CD14-positive monocyte (primary cell): ENCODE measurements at regions not wholly inside any gene's neighbourhood (a gene's known extent, or its start where the extent isn't known, plus 50 kb on each side); places are given as distances from the start of the nearest gene placed in this dataset.
A peak's percentile ranks its signal among the peaks of the same experiment; 100 is the strongest.

ENCODE experiments used
- DNase-seq, 3 donors: peaks; one replicate each; pipeline ENCODE4 v3.0.0-alpha.2; 2011 to 2022
- H2AFZ ChIP-seq: 2 replicates; pipeline ENCODE4 v1.6.0; 2012; ENCODE audit warnings: mild to moderate bottlenecking, low read depth, low read length, inconsistent platforms; ENCODE audit not compliant: insufficient read depth, poor library complexity, severe bottlenecking
- H3K27ac ChIP-seq, 2 donors: 1 replicate in 1 of 2; 2 replicates in 1 of 2; pipeline ENCODE4 v1.5.1; 2012 to 2013; ENCODE audit warnings: low read length in 2 of 2, control low read depth in 1 of 2, inconsistent platforms in 1 of 2, low read depth in 1 of 2, mild to moderate bottlenecking in 1 of 2
- H3K27me3 ChIP-seq, 2 donors: one replicate each; pipeline versions ENCODE4 v1.6.0 to v1.6.1; 2011 to 2013; ENCODE audit warnings: low read length in 2 of 2; ENCODE audit not compliant: control insufficient read depth in 2 of 2, insufficient read depth in 2 of 2
- H3K36me3 ChIP-seq, 2 donors: replicated peaks in 1 of 2; 1 replicate in 1 of 2; 2 replicates in 1 of 2; pipeline versions ENCODE4 v1.5.1 to v1.6.1; 2012 to 2013; ENCODE audit warnings: low read length in 2 of 2, control low read depth in 1 of 2, inconsistent platforms in 1 of 2, mild to moderate bottlenecking in 1 of 2; ENCODE audit not compliant: insufficient read depth in 2 of 2, control insufficient read depth in 1 of 2
- H3K4me1 ChIP-seq, 2 donors: 1 replicate in 1 of 2; 2 replicates in 1 of 2; pipeline versions ENCODE4 v1.5.1 to v1.6.1; 2012 to 2013; ENCODE audit warnings: low read length in 2 of 2, control low read depth in 1 of 2, inconsistent platforms in 1 of 2, mild to moderate bottlenecking in 1 of 2, moderate library complexity in 1 of 2; ENCODE audit not compliant: insufficient read depth in 2 of 2, control insufficient read depth in 1 of 2
- H3K4me2 ChIP-seq: replicated peaks from 2 replicates; pipeline ENCODE3; 2012; ENCODE audit warnings: low read length, moderate library complexity, mild to moderate bottlenecking; ENCODE audit not compliant: poor library complexity, severe bottlenecking; ENCODE audit errors: extremely low read depth
- H3K4me3 ChIP-seq, 3 experiments: fragments of 200-600 bp in 1 of 3; sonication (generic) in 1 of 3; replicated peaks in 1 of 3; 1 replicate in 2 of 3; 2 replicates in 1 of 3; pipeline ENCODE4 v1.5.1; 2011 to 2013; ENCODE audit warnings: low read length in 3 of 3, mild to moderate bottlenecking in 3 of 3, control low read depth in 2 of 3, low read depth in 2 of 3, inconsistent platforms in 1 of 3, moderate library complexity in 1 of 3
- H3K79me2 ChIP-seq: 2 replicates; pipeline ENCODE4 v1.6.0; 2012; ENCODE audit warnings: mild to moderate bottlenecking, control low read depth, inconsistent platforms, low read length, moderate library complexity; ENCODE audit not compliant: insufficient read depth
- H3K9ac ChIP-seq: 2 replicates; pipeline ENCODE4 v1.6.0; 2017; ENCODE audit warnings: low read length, mild to moderate bottlenecking; ENCODE audit not compliant: insufficient read depth, poor library complexity, severe bottlenecking
- H3K9me3 ChIP-seq, 2 donors: replicated peaks in 1 of 2; 1 replicate in 1 of 2; 2 replicates in 1 of 2; pipeline versions ENCODE4 v1.5.1 to v1.6.1; 2012 to 2013; ENCODE audit warnings: low read length in 2 of 2, control low read depth in 1 of 2; ENCODE audit not compliant: control insufficient read depth in 1 of 2, insufficient read depth in 1 of 2
- H4K20me1 ChIP-seq: 2 replicates; pipeline ENCODE4 v1.6.0; 2012; ENCODE audit warnings: mild to moderate bottlenecking, low read length, control low read depth, moderate library complexity; ENCODE audit not compliant: insufficient read depth
- H3K27ac Mint-ChIP-seq, 7 donors: one replicate each; pipeline ENCODE4 v1.8.0; 2020; ENCODE audit warnings: mild to moderate bottlenecking in 7 of 7, mixed read lengths in 7 of 7, moderate library complexity in 6 of 7, inconsistent platforms in 2 of 7
- H3K27me3 Mint-ChIP-seq, 3 donors: one replicate each; pipeline ENCODE4 v1.8.0; 2021 to 2022; ENCODE audit warnings: low read depth in 3 of 3, mild to moderate bottlenecking in 3 of 3, mixed read lengths in 3 of 3, moderate library complexity in 3 of 3, inconsistent platforms in 1 of 3
- H3K36me3 Mint-ChIP-seq, 2 donors: one replicate each; pipeline ENCODE4 v1.8.0; 2020; ENCODE audit warnings: mixed read lengths in 2 of 2, inconsistent platforms in 1 of 2, mild to moderate bottlenecking in 1 of 2
- H3K4me1 Mint-ChIP-seq: one replicate; pipeline ENCODE4 v1.8.0; 2020; ENCODE audit warnings: mild to moderate bottlenecking, mixed read lengths
- H3K4me3 Mint-ChIP-seq, 2 donors: one replicate each; pipeline ENCODE4 v1.8.0; 2020; ENCODE audit warnings: mild to moderate bottlenecking in 2 of 2, mixed read lengths in 2 of 2, moderate library complexity in 1 of 2
- H3K9me3 Mint-ChIP-seq, 7 donors: one replicate each; pipeline ENCODE4 v1.8.0; 2020 to 2022; ENCODE audit warnings: mixed read lengths in 7 of 7, mild to moderate bottlenecking in 6 of 7, moderate library complexity in 6 of 7, inconsistent platforms in 2 of 7
- WGBS: methylation state at CpG from one replicate; pipeline ENCODE4 v1.1.5; 2013; ENCODE audit warnings: missing lambda C conversion rate; ENCODE audit not compliant: insufficient coverage; 5-methylcytosine and 5-hydroxymethylcytosine counted together
- intact Hi-C, 2 donors: fragments of 100-400 bp; cut with micrococcal nuclease; formaldehyde crosslinking; loops; one replicate each; pipeline versions ENCODE4 v1.15.0 to v1.15.1; 2023
- TF ChIP-seq, protein P1 (sequence below): fragments of 200-600 bp; IDR thresholded peaks from one replicate; pipeline ENCODE4 v1.8.0; 2022; ENCODE audit warnings: antibody characterized with exemption, mild to moderate bottlenecking

DNA sequence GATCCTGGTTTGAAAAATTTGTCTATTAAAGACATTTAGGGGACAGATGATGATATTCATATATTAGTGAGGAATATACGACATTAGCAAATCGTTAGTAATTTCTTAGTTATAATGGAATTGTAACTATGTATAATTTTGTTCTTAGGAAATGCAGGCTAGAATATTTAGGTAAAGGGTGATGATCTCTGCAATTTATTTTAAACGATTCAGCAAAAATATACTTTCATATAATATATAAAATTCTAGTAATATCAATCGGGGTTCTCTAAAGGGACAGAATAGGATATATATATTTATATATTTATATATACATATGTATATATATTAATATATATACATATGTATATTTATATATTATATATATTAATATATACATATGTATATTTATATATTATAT is 142.5 kb upstream of the DNAJC10 start:
- WGBS = no CpG with 5 or more reads among the region's 4 CpGs
- DNase-seq = no peak
- peaks cover 0 to 6% (median 3%) of the 10 kb centered on the region in 7 donors for H3K9me3 Mint-ChIP-seq

DNA sequence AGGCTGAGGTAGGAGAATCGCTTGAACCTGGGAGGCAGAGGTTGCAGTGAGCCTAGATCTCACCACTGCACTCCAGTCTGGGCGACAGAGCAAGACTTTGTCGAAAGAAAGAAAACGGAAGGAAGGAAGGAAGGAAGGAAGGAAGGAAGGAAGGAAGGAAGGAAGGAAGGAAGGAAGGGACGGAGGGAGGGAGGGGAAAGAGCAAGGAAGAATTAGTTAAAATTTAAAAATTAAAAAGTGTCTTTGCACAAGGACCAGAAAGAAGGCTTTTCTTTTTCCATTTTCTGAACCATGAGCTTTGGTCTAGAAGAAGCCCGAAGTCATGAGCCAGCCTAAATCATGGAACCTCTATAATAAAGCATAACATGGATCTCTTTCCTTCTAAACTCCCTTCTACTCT is 138.2 kb upstream of the DNAJC10 start:
- Histone ChIP-seq H3K4me3 (no peak overlapping the region), H3K4me1 (no peaks in the 10 kb centered on the region), H3K4me2 (no peak overlapping the region), H3K9me3 (no peaks in the 10 kb centered on the region), H2AFZ (no peak overlapping the region), H3K27ac (no peak overlapping the region), H3K36me3 (no peaks in the 10 kb centered on the region), H4K20me1 (no peaks in the 10 kb centered on the region), H3K9ac (no peak overlapping the region), H3K79me2 (no peaks in the 10 kb centered on the region), H3K27me3 (no peaks in the 10 kb centered on the region)
- H3K4me3 Mint-ChIP-seq = peak overlapping the region in 1 of 2 donors; percentile 39
- no peaks in the 10 kb centered on the region for H3K36me3 Mint-ChIP-seq
- H3K27ac Mint-ChIP-seq = no peak overlapping the region
- TF ChIP-seq, protein P1, sequence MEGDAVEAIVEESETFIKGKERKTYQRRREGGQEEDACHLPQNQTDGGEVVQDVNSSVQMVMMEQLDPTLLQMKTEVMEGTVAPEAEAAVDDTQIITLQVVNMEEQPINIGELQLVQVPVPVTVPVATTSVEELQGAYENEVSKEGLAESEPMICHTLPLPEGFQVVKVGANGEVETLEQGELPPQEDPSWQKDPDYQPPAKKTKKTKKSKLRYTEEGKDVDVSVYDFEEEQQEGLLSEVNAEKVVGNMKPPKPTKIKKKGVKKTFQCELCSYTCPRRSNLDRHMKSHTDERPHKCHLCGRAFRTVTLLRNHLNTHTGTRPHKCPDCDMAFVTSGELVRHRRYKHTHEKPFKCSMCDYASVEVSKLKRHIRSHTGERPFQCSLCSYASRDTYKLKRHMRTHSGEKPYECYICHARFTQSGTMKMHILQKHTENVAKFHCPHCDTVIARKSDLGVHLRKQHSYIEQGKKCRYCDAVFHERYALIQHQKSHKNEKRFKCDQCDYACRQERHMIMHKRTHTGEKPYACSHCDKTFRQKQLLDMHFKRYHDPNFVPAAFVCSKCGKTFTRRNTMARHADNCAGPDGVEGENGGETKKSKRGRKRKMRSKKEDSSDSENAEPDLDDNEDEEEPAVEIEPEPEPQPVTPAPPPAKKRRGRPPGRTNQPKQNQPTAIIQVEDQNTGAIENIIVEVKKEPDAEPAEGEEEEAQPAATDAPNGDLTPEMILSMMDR = no peak
- no peak for DNase-seq
- H3K27me3 Mint-ChIP-seq = peaks cover 0 to 1% (median 0%) of the 10 kb centered on the region in 3 donors
- H3K4me1 Mint-ChIP-seq = no peaks in the 10 kb centered on the region
- WGBS = 70% methylated on average over 3 of the region's 6 CpGs
- H3K9me3 Mint-ChIP-seq = peaks cover 0 to 4% (median 3%) of the 10 kb centered on the region in 7 donors
- intact Hi-C loops = no loop called here

More for the DNA sequence above, 142.5 kb upstream of the DNAJC10 start:
- no peaks in the 10 kb centered on the region for H4K20me1 ChIP-seq
- no peak overlapping the region for H2AFZ ChIP-seq
- no peaks in the 10 kb centered on the region for H3K79me2 ChIP-seq
- TF ChIP-seq, protein P1 = no peak
- no peaks in the 10 kb centered on the region for H3K27me3 ChIP-seq
- no peaks in the 10 kb centered on the region for H3K9me3 ChIP-seq
- no peaks in the 10 kb centered on the region for H3K4me1 ChIP-seq
- H3K9ac ChIP-seq = no peak overlapping the region
- Mint-ChIP-seq H3K4me3 (no peak overlapping the region), H3K27ac (no peak overlapping the region), H3K27me3 (peaks cover 0 to 1% (median 0%) of the 10 kb centered on the region in 3 donors), H3K36me3 (no peaks in the 10 kb centered on the region), H3K4me1 (no peaks in the 10 kb centered on the region)
- H3K36me3 ChIP-seq = no peaks in the 10 kb centered on the region
- no peak overlapping the region for H3K4me3 ChIP-seq
- H3K4me2 ChIP-seq = no peak overlapping the region
- intact Hi-C loops = no loop called here
- no peak overlapping the region for H3K27ac ChIP-seq
